Memory B cell (primary cell): ENCODE measurements at regions not wholly inside any gene's neighbourhood (a gene's known extent, or its start where the extent isn't known, plus 50 kb on each side); places are given as distances from the start of the nearest gene placed in this dataset.
"Not testable (repeated sequence)": the region's sequence is repeated elsewhere in the genome, so short reads cannot be mapped to it uniquely, and the experiment has no call there.

ENCODE experiments used
- ATAC-seq: fragments of 150-1000 bp; cut with Tn5 transposase; 2 replicates; pipeline ENCODE4 v1.10.0; 2021; ENCODE audit warnings: low read depth, mild to moderate bottlenecking, moderate library complexity
- DNase-seq, 2 donors: peaks; one replicate each; pipeline ENCODE4 v3.0.0; 2022; ENCODE audit warnings: low spot score in 2 of 2
- H3K27ac Mint-ChIP-seq: one replicate; pipeline ENCODE4 v1.8.0; 2022; ENCODE audit warnings: mild to moderate bottlenecking, moderate library complexity, mixed read lengths
- H3K27me3 Mint-ChIP-seq: one replicate; pipeline ENCODE4 v1.8.0; 2022; ENCODE audit warnings: mixed read lengths
- H3K36me3 Mint-ChIP-seq: one replicate; pipeline ENCODE4 v1.8.0; 2022; ENCODE audit warnings: mild to moderate bottlenecking, mixed read lengths
- H3K4me1 Mint-ChIP-seq: one replicate; pipeline ENCODE4 v1.8.0; 2022; ENCODE audit warnings: mixed read lengths
- H3K4me3 Mint-ChIP-seq: one replicate; pipeline ENCODE4 v1.8.0; 2022; ENCODE audit warnings: mild to moderate bottlenecking, moderate library complexity, mixed read lengths
- H3K9me3 Mint-ChIP-seq: one replicate; pipeline ENCODE4 v1.8.0; 2022; ENCODE audit warnings: mixed read lengths

GRCh38 chr10:108060246-108060645 is 895.7 kb upstream of the SORCS1 start:
- ATAC-seq (no peak), DNase-seq (no peak)
- no peak overlapping the region for H3K4me3 Mint-ChIP-seq
- no peaks in the 10 kb centered on the region for H3K36me3 Mint-ChIP-seq
- peaks cover 2% of the 10 kb centered on the region for H3K27me3 Mint-ChIP-seq
- no peaks in the 10 kb centered on the region for H3K4me1 Mint-ChIP-seq
- H3K27ac Mint-ChIP-seq = no peak overlapping the region
- peaks cover 6% of the 10 kb centered on the region for H3K9me3 Mint-ChIP-seq

GRCh38 chr10:108055506-108055905 is 891.0 kb upstream of the SORCS1 start:
- Mint-ChIP-seq H3K36me3 (no peaks in the 10 kb centered on the region), H3K27ac (no peak overlapping the region), H3K4me3 (no peak overlapping the region), H3K27me3 (peaks cover 2% of the 10 kb centered on the region), H3K4me1 (no peaks in the 10 kb centered on the region), H3K9me3 (peaks cover 6% of the 10 kb centered on the region)
- ATAC-seq = no peak
- DNase-seq = no peak

- Mint-ChIP-seq H3K9me3 (peaks cover 6% of the 10 kb centered on the region), H3K27ac (no peak overlapping the region), H3K4me1 (no peaks in the 10 kb centered on the region), H3K4me3 (no peak overlapping the region), H3K36me3 (no peaks in the 10 kb centered on the region), H3K27me3 (peaks cover 2% of the 10 kb centered on the region)
- no peak for ATAC-seq
- no peak for DNase-seq
Observed at GRCh38 chr10:108052981-108053380, 888.5 kb upstream of the SORCS1 start.

- H3K27me3 Mint-ChIP-seq = peaks cover 2% of the 10 kb centered on the region
- H3K36me3 Mint-ChIP-seq = no peaks in the 10 kb centered on the region
- no peak overlapping the region for H3K4me3 Mint-ChIP-seq
- H3K27ac Mint-ChIP-seq = no peak overlapping the region
- no peak for DNase-seq
- no peak for ATAC-seq
- no peaks in the 10 kb centered on the region for H3K4me1 Mint-ChIP-seq
- peaks cover 3% of the 10 kb centered on the region for H3K9me3 Mint-ChIP-seq
Observed at GRCh38 chr10:108051218-108051617, 886.7 kb upstream of the SORCS1 start.

GRCh38 chr10:108050626-108051025 is 886.1 kb upstream of the SORCS1 start:
- Mint-ChIP-seq H3K27me3 (no peaks in the 10 kb centered on the region), H3K9me3 (no peaks in the 10 kb centered on the region), H3K36me3 (no peaks in the 10 kb centered on the region), H3K27ac (no peak overlapping the region), H3K4me3 (no peak overlapping the region), H3K4me1 (no peaks in the 10 kb centered on the region)
- no peak for ATAC-seq
- DNase-seq = no peak

GRCh38 chr10:108049668-108050067 is 885.2 kb upstream of the SORCS1 start:
- H3K36me3 Mint-ChIP-seq = no peaks in the 10 kb centered on the region
- H3K9me3 Mint-ChIP-seq = no peaks in the 10 kb centered on the region
- H3K27me3 Mint-ChIP-seq = no peaks in the 10 kb centered on the region
- DNase-seq (no peak), ATAC-seq (no peak)
- no peak overlapping the region for H3K4me3 Mint-ChIP-seq
- H3K27ac Mint-ChIP-seq = no peak overlapping the region
- H3K4me1 Mint-ChIP-seq = no peaks in the 10 kb centered on the region

GRCh38 chr10:108048898-108049297 is 884.4 kb upstream of the SORCS1 start:
- Mint-ChIP-seq H3K27me3 (no peaks in the 10 kb centered on the region), H3K27ac (no peak overlapping the region), H3K36me3 (no peaks in the 10 kb centered on the region), H3K9me3 (no peaks in the 10 kb centered on the region), H3K4me3 (no peak overlapping the region), H3K4me1 (no peaks in the 10 kb centered on the region)
- DNase-seq (no peak), ATAC-seq (no peak)

- no peak for ATAC-seq
- H3K9me3 Mint-ChIP-seq = peaks cover 3% of the 10 kb centered on the region
- H3K36me3 Mint-ChIP-seq = no peaks in the 10 kb centered on the region
- no peaks in the 10 kb centered on the region for H3K4me1 Mint-ChIP-seq
- DNase-seq = no peak
- H3K27me3 Mint-ChIP-seq = no peaks in the 10 kb centered on the region
- H3K27ac Mint-ChIP-seq = no peak overlapping the region
- H3K4me3 Mint-ChIP-seq = no peak overlapping the region
Observed at GRCh38 chr10:108039821-108040584, 875.5 kb upstream of the SORCS1 start.

GRCh38 chr10:108037061-108037460 is 872.6 kb upstream of the SORCS1 start:
- Mint-ChIP-seq H3K27me3 (no peaks in the 10 kb centered on the region), H3K4me1 (no peaks in the 10 kb centered on the region), H3K36me3 (no peaks in the 10 kb centered on the region), H3K27ac (no peak overlapping the region), H3K4me3 (no peak overlapping the region), H3K9me3 (peaks cover 4% of the 10 kb centered on the region)
- ATAC-seq = no peak
- no peak for DNase-seq

GRCh38 chr10:108036265-108036664 is 871.8 kb upstream of the SORCS1 start:
- H3K4me1 Mint-ChIP-seq = no peaks in the 10 kb centered on the region
- H3K9me3 Mint-ChIP-seq = peaks cover 4% of the 10 kb centered on the region
- DNase-seq = no peak
- no peaks in the 10 kb centered on the region for H3K27me3 Mint-ChIP-seq
- no peak overlapping the region for H3K27ac Mint-ChIP-seq
- no peak for ATAC-seq
- H3K4me3 Mint-ChIP-seq = no peak overlapping the region
- no peaks in the 10 kb centered on the region for H3K36me3 Mint-ChIP-seq

GRCh38 chr10:108034829-108035228 is 870.3 kb upstream of the SORCS1 start:
- H3K4me1 Mint-ChIP-seq = no peaks in the 10 kb centered on the region
- peaks cover 4% of the 10 kb centered on the region for H3K9me3 Mint-ChIP-seq
- no peaks in the 10 kb centered on the region for H3K36me3 Mint-ChIP-seq
- no peak overlapping the region for H3K4me3 Mint-ChIP-seq
- no peak overlapping the region for H3K27ac Mint-ChIP-seq
- no peaks in the 10 kb centered on the region for H3K27me3 Mint-ChIP-seq
- DNase-seq = no peak
- ATAC-seq = no peak

GRCh38 chr10:108033518-108033917 is 869.0 kb upstream of the SORCS1 start:
- H3K4me3 Mint-ChIP-seq, H3K27ac Mint-ChIP-seq, H3K27me3 Mint-ChIP-seq, DNase-seq, H3K9me3 Mint-ChIP-seq, ATAC-seq, H3K4me1 Mint-ChIP-seq, H3K36me3 Mint-ChIP-seq: not testable (repeated sequence)

- Mint-ChIP-seq H3K4me3 (no peak overlapping the region), H3K27me3 (no peaks in the 10 kb centered on the region), H3K4me1 (no peaks in the 10 kb centered on the region), H3K36me3 (no peaks in the 10 kb centered on the region), H3K9me3 (peaks cover 1% of the 10 kb centered on the region), H3K27ac (no peak overlapping the region)
- no peak for DNase-seq
- ATAC-seq = no peak
Observed at GRCh38 chr10:108031505-108031904, 867.0 kb upstream of the SORCS1 start.

- DNase-seq (no peak), ATAC-seq (no peak)
- H3K4me1 Mint-ChIP-seq = no peaks in the 10 kb centered on the region
- no peaks in the 10 kb centered on the region for H3K36me3 Mint-ChIP-seq
- no peaks in the 10 kb centered on the region for H3K27me3 Mint-ChIP-seq
- H3K27ac Mint-ChIP-seq = no peak overlapping the region
- peaks cover 3% of the 10 kb centered on the region for H3K9me3 Mint-ChIP-seq
- H3K4me3 Mint-ChIP-seq = no peak overlapping the region
Observed at GRCh38 chr10:108014902-108015177, 850.3 kb upstream of the SORCS1 start.

GRCh38 chr10:108014145-108014901 is 849.8 kb upstream of the SORCS1 start:
- no peaks in the 10 kb centered on the region for H3K4me1 Mint-ChIP-seq
- H3K4me3 Mint-ChIP-seq = no peak overlapping the region
- H3K9me3 Mint-ChIP-seq = peaks cover 3% of the 10 kb centered on the region
- no peaks in the 10 kb centered on the region for H3K27me3 Mint-ChIP-seq
- no peak overlapping the region for H3K27ac Mint-ChIP-seq
- DNase-seq (no peak), ATAC-seq (no peak)
- no peaks in the 10 kb centered on the region for H3K36me3 Mint-ChIP-seq
